Neural progenitor cell (in vitro differentiated cells): ENCODE measurements at regions not wholly inside any gene's neighbourhood (a gene's known extent, or its start where the extent isn't known, plus 50 kb on each side); places are given as distances from the start of the nearest gene placed in this dataset.

ENCODE experiments used
- CTCF ChIP-seq: fragments of 200-600 bp; sonication (generic); IDR thresholded peaks from 2 replicates; pipeline ENCODE4 v1.5.1; 2017; ENCODE audit warnings: antibody characterized with exemption, mild to moderate bottlenecking
- EZH2 ChIP-seq: fragments of 200-600 bp; sonication (generic); IDR thresholded peaks from 2 replicates; pipeline ENCODE4 v1.6.1; 2017; ENCODE audit warnings: antibody characterized with exemption, mild to moderate bottlenecking, moderate library complexity
- EZH2phosphoT487 ChIP-seq: fragments of 200-600 bp; sonication (generic); IDR thresholded peaks from 2 replicates; pipeline ENCODE4 v1.6.1; 2017; ENCODE audit warnings: antibody characterized with exemption

GRCh38 chr5:145218019-145218418 is 617.1 kb downstream of the PRELID2 start:
- no peak for TF ChIP-seq CTCF
- no peak for TF ChIP-seq EZH2phosphoT487
- TF ChIP-seq EZH2, result no peak
